Liver (tissue), 3 donors: ENCODE measurements at regions not wholly inside any gene's neighbourhood (a gene's known extent, or its start where the extent isn't known, plus 50 kb on each side); places are given as distances from the start of the nearest gene placed in this dataset.

Experiments used
- CTCF ChIP-seq: fragments of 150-350 bp; IDR thresholded peaks from 2 replicates; pipeline ENCODE4 v1.5.1; 2017; ENCODE audit warnings: improper control_type of control experiment, low read depth, low read length; ENCODE audit not compliant: missing input control
- EGR1 ChIP-seq, 2 donors: IDR thresholded peaks; 2 replicates each; pipeline ENCODE4 v1.6.1; 2016 to 2018; ENCODE audit warnings: antibody characterized with exemption in 2 of 2, low read depth in 2 of 2
- FOXA1 ChIP-seq: IDR thresholded peaks from 2 replicates; pipeline ENCODE4 v1.6.1; 2016; ENCODE audit warnings: antibody characterized with exemption
- FOXA2 ChIP-seq: IDR thresholded peaks from 2 replicates; pipeline ENCODE4 v1.6.1; 2016; ENCODE audit warnings: antibody characterized with exemption
- GABPA ChIP-seq, 2 donors: IDR thresholded peaks in 1 of 2; conservative IDR thresholded peaks in 1 of 2; 2 replicates each; pipeline ENCODE4 v1.6.1; 2016; ENCODE audit warnings: antibody characterized with exemption in 2 of 2, mild to moderate bottlenecking in 1 of 2, moderate library complexity in 1 of 2
- MAX ChIP-seq: IDR thresholded peaks from 2 replicates; pipeline ENCODE4 v1.6.1; 2016; ENCODE audit warnings: antibody characterized with exemption
- RAD21 ChIP-seq, 2 donors: IDR thresholded peaks; 2 replicates each; pipeline ENCODE4 v1.6.1; 2016; ENCODE audit warnings: antibody characterized with exemption in 2 of 2, mild to moderate bottlenecking in 2 of 2
- REST ChIP-seq: IDR thresholded peaks from 2 replicates; pipeline ENCODE4 v1.6.1; 2016; ENCODE audit warnings: antibody characterized with exemption, mild to moderate bottlenecking
- SP1 ChIP-seq: IDR thresholded peaks from 2 replicates; pipeline ENCODE4 v1.6.1; 2018; ENCODE audit warnings: antibody characterized with exemption, mild to moderate bottlenecking
- TAF1 ChIP-seq: conservative IDR thresholded peaks from 2 replicates; pipeline ENCODE4 v1.6.1; 2016; ENCODE audit warnings: antibody characterized with exemption, mild to moderate bottlenecking
- YY1 ChIP-seq: IDR thresholded peaks from 2 replicates; pipeline ENCODE4 v1.6.1; 2016; ENCODE audit warnings: antibody characterized with exemption, mild to moderate bottlenecking
- donor health status: healthy.
- donor health status: healthy.

- TF ChIP-seq CTCF = no peak
- TF ChIP-seq MAX = no peak
- no peak for TF ChIP-seq YY1
- no peak for TF ChIP-seq GABPA (IDR thresholded peaks at IDR 0.05 in 1 of 2, conservative IDR thresholded peaks at IDR 0.05 in 1 of 2)
- TF ChIP-seq TAF1 = no peak
- no peak for TF ChIP-seq EGR1 (IDR thresholded peaks at IDR 0.05; ENCODE audit: low read depth in 2 of 2)
- no peak for TF ChIP-seq FOXA1
- no peak for TF ChIP-seq RAD21 (IDR thresholded peaks at IDR 0.05)
- TF ChIP-seq REST = no peak
- TF ChIP-seq SP1 = no peak
- TF ChIP-seq FOXA2 = no peak
These were observed 249.6 kb upstream of the KLF3 start for GRCh38 chr4:38414410-38414809.
